NCI-H2196 treated with DMSO at 0.1 percent for 48 hours (cell line): ENCODE measurements at regions not wholly inside any gene's neighbourhood (a gene's known extent, or its start where the extent isn't known, plus 50 kb on each side); places are given as distances from the start of the nearest gene placed in this dataset.

Source experiments
- DNase-seq: peaks from one replicate; lab custom pipeline; 2025; ENCODE audit not compliant: unreplicated experiment; lab: John Stamatoyannopoulos, UW

GRCh38 chr2:19041434-19042041 is 316.9 kb downstream of the OSR1 start:
- no peak for DNase-seq

DNA sequence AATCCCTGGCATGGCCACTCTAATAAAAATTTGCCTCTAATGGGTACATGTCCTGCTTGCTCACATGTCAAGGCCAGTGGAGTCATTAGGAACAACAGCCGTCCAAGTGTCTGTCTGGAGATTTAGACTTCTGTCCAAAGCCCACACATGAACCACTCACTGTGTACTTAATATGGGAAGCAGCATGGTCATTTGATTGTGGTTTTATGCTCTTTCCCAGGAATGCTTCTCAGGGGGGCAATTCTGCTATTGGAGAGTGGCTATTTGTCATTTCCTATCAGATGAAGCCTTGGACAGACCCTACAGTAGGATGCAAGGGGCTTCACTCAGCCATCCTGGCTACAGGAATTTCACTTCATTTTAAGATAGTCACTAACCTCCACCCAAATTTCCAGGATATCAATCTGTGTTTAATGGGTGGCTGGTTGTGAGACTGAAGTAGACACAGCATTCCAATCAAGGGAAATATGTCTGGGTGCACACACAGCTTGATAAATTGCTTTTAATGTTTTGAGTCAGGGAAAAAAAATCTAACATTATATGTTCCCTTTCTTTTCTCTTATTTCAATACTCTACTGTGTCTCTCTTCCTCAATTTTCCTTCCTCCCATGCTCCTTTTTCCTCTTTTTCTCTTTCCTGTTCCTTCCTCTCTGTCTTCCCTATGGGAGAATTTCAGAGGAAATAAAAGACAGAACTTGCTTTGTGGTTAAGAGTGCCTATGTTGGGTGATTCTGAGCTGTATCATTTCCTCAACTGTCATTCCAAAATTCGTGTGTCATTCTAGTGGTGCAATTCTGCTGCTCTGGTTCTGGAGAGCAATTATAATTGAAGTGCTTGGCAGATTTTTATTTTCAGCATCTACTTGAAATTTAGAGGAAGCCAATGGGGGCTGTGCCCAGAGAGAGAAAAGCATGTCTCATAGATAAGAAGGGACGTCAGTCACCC is 320.1 kb downstream of the OSR1 start:
- no peak for DNase-seq

- DNase-seq: no peak
These were observed 322.3 kb downstream of the OSR1 start for GRCh38 chr2:19036091-19036490.

DNA sequence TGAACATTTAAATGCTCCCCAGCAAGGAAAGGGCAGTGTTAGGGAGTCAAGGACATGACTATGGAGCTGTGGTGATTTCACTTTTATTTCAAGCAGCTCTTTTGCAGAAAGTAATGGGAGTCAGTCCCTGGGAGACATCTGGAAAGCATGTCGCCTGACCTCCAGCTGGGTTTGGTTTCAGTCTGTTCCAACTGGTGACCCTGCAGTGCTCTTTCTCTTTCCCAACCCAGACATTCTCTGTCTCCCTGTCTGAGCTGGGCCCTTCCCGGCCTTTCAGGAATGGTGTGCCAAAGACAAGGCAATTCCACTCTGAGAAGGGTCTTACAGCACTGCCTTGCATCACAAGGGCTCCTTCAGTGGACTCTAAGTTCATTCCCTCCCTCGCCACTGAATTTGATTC is 323.2 kb downstream of the OSR1 start:
- no peak for DNase-seq

DNA sequence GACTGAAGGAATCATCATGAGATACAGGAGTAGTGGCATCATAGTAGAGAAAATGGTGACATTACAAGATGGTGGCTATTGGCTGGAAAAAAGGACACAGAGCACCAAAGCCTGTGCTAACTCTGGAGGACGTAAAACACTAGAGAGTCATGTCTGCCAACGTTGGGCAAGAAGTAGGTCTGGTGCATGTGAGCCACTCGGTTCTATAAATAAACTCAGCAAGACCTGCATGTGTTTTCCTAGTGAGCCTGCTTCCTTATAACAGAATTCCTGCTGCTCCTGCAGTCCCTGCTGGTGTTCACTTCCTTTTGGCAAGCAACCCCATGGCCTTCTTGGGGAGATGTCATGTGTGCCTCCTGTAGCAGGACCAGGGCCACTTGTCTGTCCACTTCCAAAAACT is 325.2 kb downstream of the OSR1 start:
- DNase-seq: no peak

GRCh38 chr2:19031642-19032041 is 326.8 kb downstream of the OSR1 start:
- no peak for DNase-seq

DNA sequence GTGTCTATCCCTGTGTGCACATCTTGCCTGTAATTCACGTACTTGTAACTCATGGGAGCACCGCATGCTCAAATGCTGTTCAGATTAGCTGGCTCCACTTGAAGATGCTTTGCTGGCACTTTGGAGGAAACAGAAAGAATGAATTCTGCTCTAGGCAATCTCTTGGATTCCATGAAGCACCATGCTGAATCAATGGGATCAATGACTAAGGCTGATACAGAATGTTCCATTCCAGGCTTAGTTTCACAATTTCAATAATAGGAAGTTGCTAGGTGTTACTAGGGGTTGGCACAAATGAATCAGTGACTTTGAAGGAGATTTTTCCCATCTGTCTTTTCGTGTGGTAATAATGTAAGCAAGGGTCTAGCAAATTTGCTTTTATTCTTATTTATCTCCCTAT is 328.8 kb downstream of the OSR1 start:
- DNase-seq: no peak

GRCh38 chr2:19028587-19029375 is 329.6 kb downstream of the OSR1 start:
- no peak for DNase-seq

DNA sequence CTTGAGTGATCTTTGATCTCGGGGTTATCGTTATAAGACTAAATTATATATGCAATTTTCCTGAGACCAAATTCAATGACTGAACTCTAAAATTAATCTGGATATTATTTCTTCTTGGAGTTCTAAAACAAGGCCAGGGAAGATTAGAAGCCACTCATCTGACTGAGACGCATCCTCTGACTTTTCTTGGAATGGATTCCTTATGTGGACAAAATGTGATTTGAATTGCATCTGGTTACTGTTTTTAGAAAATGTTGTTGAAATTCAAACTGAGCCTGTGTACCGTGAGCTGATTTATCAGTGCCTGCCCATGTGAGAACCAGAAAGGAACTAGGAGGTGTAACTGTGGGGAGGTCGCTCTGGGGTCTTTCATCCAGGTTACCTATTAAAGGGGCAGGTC is 330.8 kb downstream of the OSR1 start:
- DNase-seq: no peak

DNA sequence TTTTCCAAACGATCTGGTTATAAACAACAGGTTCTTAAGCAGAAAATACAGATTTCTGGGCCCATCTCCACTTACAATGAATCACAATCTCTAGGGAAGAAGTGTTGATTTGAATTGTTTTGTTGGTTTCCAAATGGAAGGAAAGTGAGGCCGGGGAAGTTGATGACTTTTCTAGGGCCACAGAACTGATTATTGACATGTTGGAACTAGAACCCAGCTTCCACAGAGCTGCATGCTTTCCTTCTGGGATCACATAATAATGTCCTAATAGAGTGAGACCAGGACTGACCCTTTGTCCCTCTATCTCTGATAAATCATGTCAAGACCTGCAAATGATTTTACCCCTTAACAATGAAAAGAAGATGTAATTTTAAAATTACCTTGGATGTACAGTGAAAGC is 332.2 kb downstream of the OSR1 start:
- DNase-seq: no peak

- no peak for DNase-seq
These were observed 336.1 kb downstream of the OSR1 start for GRCh38 chr2:19022334-19022733.

DNA sequence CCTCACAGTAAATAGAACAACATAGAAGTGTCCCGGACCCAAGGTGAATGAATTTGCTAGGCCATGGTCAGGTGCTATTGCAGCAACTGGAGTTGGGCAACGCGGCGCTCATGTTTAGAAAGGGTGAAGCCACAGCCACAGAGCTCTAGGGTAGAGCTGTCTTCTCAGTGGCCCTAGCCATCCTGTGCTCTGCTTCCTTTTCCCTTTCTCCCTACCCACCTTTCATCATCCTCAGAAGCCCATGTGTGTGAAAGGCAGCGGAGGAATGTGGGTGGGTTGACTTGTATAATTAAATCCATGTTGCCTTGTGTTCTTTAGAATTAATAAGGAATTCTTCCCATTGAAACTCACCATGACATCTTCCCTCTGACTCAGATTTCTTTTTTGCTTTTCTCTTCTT is 336.7 kb downstream of the OSR1 start:
- DNase-seq: no peak

DNA sequence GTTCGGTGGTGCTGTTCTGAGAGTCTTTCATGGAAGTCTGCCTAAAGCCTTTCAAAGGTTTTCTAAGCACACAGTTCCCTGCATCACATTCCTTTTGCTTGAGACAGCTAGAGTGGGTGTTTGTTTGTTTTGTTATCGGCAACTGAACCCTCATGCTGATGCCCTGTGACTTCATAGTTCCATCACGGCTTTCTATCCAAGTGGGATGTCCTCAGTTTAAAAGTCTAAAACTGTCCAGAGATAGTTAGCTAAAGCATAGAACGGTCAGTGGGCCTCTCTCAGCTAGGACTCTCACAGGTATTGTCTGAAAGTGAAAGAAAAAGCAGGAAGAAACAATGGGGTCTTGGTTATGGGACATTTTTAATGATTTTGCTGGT is 337.3 kb downstream of the OSR1 start:
- DNase-seq: no peak

DNA sequence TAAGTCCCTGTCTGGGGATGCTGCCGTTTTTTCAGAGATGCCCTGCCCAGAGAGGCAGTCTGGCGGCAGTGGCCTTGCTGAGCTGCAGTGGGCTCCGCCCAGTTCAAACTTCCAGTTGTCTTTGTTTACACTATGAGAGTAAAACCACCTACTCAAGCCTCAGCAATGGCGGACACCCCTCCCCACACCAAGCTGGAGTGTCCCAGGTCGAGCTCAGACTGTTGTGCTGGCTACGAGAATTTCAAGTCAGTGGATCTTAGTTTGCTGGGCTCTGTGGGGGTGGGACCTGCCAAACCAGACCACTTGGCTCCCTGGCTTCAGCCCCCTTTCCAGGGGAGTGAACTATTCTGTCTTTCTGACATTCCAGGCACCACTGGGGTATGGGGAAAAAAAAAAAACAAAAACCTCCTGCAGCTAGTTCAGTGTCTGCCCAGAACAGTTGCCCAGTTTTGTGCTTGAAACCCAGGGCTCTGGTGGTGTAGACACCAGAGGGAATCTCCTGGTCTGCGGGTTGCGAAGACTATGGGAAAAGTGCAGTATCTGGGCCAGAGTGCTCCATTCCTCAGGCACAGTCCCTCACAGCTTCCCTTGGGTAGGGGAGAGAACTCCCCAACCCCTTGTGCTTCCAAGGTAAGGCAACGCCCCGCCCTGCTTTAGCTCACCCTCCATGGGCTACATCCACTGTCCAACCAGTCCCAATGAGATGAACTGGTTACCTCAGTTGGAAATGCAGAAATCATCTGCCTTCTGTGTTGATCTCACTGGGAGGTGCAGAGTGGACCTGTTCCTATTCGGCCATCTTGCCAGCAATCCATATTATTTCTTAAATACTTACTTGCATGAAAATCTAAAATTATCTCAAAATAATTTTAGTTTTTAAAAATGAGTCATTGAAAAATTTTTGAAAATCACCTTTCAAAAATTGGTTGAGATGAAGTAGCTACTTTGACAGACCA is 338.0 kb downstream of the OSR1 start:
- no peak for DNase-seq

GRCh38 chr2:19009510-19009909 is 348.9 kb downstream of the OSR1 start:
- no peak for DNase-seq

GRCh38 chr2:19003554-19003953 is 354.9 kb downstream of the OSR1 start:
- DNase-seq: no peak

DNA sequence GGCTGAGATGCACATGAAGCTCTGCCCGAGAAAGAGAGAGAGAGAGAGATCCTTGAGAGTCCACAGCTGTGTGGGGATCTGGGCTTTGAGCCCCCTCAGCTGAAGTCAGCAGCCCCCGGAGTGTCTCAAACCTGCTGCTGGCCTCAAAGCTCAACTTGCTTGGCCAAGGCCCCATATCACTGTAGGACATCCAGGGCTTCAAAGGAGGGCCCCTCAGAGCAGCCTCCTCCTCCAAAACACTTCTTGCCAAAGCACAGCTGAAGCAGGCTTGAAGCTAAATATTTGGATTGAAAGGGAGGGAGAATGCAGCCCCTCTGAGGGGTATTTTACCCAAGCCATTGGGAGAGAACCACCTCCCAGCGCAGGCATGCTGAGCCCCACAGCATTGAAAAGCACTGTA is 357.6 kb downstream of the OSR1 start:
- DNase-seq: no peak

GRCh38 chr2:18999198-18999597 is 359.2 kb downstream of the OSR1 start:
- DNase-seq: no peak

DNA sequence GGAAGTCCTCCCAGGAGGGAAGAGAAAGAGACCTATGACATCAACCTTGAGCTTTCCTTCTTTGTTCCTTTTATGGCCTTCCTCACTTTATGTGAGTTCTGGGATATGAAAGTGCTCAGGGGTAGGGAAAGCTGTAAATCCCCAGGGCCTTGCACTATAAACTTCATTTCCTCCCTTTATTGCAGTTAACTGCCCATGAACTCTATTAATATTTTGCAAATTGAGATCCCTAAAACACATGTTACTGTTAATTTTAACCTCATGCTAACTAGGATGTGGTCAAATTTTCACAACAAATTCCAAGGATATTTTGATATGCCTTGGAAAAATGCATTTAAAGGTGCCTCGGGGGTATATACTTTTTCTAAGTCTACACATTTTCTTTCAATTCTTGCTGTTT is 359.9 kb downstream of the OSR1 start:
- no peak for DNase-seq

GRCh38 chr2:18993756-18994338 is 364.6 kb downstream of the OSR1 start:
- DNase-seq: no peak
